ENCODE measurements at regions not wholly inside any gene's neighbourhood (a gene's known extent, or its start where the extent isn't known, plus 50 kb on each side); places are given as distances from the start of the nearest gene placed in this dataset.

- DNase-seq (ENCODE audit: low read depth) = no peak
These were observed 754.9 kb downstream of the SATB2 start for GRCh38 chr2:198702796-198703195.

- DNase-seq (ENCODE audit: low read depth) = no peak
These were observed 756.3 kb downstream of the SATB2 start for GRCh38 chr2:198701481-198701880.

DNA sequence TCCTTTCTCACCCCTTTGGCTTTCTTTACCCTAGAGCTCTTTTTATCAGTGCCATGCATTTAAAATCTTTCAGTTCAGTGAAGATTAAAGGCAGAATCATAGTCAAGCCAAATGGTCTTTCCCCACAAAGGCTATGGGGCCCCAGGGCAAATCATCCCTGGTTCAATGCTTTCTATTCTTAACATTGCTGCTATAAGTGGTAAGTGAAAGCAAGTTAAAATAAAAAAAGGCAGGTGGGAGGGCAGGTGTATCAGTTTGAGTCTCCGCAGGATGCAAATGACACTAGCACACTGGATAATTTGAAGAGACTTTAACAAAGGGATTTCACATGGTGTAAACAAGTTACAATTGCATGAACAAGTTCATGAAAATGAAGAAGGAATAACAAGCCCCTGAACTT, 757.4 kb downstream of the SATB2 start:
- DNase-seq (ENCODE audit: low read depth) = no peak

GRCh38 chr2:198698230-198698629, 759.5 kb downstream of the SATB2 start:
- DNase-seq (ENCODE audit: low read depth) = no peak

DNA sequence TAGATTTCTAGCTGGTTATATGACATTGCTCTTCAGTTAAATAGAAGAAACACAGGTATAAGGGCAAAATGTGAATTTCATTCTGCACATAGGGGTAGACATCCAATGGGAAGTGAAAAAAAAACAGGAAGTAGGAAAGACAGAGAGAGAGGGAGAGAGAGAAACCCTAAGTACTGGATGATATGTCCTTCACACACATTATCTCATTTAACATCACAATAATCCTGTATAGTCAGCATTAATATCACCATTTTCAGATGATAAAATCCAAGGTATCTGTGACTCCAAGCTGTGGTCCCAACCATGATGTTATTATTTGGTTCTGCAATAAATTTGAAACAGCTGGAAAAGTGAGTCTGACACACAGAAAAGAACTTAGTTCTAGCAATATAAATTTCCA, 759.9 kb downstream of the SATB2 start:
- DNase-seq (ENCODE audit: low read depth) = no peak

DNA sequence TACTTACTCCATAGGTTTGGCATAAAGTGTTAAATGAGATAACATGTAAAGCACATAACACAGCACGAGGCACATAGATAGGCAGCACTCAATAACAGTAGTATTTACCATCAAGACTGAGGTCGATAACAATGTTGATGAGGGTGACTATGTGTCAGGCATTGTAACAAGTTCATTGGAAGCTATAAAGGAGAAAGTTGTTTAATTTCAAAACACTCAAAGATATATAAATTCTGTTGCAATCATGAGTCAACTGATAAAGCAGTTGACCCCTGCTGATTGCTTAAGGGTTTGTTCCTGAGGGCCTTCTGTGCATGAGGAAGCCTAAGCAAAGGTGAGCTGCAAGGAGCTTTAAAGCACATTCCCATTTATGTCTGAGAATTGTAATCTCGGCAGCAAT, 760.5 kb downstream of the SATB2 start:
- DNase-seq (ENCODE audit: low read depth) = no peak

- DNase-seq (ENCODE audit: low read depth) = no peak
These were observed 761.9 kb downstream of the SATB2 start for GRCh38 chr2:198695879-198696278.

GRCh38 chr2:198692907-198693510, 764.7 kb downstream of the SATB2 start:
- no peak for DNase-seq (ENCODE audit: low read depth)

DNA sequence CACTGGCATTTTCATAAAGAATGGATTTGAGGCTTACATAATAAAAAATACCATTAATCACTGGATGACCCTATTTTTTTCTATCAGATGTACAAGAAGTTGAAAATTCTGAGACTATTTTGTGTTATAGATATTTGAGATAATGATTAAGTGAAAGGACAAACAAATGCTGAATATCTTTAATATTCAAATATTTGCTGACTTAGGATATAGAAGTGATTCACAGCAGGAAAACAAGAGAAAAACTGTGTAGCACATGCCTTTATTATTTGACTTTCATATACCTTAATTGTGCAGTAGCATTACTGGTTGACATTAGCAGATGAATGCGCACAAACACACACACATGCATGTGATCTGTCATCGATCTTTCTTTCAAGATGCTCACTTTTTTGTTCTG, 766.5 kb downstream of the SATB2 start:
- DNase-seq (ENCODE audit: low read depth) = no peak

GRCh38 chr2:198664321-198664720, 793.4 kb downstream of the SATB2 start:
- DNase-seq (ENCODE audit: low read depth) = no peak

GRCh38 chr2:198662905-198663304, 794.8 kb downstream of the SATB2 start:
- no peak for DNase-seq (ENCODE audit: low read depth)

DNA sequence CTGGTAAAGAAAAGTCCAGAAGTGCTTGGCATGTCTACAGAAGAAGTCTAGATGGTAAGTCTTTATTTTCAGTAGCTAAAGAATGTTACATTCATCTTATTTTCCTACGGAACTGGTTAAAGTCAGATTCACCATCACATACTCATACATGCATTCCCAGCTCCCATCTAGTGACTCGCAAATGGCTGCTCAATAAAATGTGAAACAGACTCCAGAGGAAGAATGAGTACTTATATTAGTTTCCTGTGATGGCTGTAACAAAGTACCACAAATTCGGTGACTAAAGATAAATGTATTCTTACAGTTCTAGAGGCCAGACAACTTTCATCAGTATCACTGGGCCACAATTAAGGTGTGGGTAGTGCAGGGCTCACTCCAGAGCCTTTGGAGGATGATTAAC, 797.2 kb downstream of the SATB2 start:
- DNase-seq (ENCODE audit: low read depth) = no peak

DNA sequence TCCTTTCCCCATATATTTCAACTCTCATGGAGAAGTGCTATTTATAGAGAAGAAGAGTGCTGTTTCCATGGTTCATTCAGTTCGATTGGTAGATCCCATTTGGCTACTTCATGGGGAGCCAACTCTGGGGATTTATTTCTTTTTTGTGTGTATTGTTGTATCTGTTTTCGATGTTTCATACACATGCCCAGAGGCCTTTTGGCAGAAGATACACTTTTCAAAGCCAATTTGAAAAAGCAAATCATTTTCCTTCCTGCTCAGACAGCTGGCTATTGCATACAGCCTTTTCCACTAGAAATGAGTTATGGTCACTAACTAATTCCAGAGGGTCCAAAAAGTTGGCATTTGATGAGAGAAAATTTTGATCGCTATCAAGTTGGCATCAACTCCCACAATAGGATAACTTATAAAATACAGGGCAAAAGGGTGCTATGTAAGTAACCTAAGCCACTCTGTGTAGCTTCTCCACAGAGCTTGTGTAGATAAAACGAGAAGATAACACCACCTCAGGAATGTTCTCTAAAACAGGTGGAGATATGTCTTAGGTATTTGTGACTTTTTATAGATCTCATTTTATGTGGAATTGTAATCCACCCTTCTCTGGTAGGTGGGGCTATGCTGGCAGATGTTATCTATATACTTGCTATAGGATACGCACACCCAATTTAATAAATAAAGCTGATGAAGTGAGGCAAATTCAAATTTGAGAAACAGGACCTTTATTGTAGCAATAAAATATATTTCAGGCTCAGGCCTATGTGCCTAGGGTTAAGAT, 798.5 kb downstream of the SATB2 start:
- DNase-seq (ENCODE audit: low read depth) = no peak

DNA sequence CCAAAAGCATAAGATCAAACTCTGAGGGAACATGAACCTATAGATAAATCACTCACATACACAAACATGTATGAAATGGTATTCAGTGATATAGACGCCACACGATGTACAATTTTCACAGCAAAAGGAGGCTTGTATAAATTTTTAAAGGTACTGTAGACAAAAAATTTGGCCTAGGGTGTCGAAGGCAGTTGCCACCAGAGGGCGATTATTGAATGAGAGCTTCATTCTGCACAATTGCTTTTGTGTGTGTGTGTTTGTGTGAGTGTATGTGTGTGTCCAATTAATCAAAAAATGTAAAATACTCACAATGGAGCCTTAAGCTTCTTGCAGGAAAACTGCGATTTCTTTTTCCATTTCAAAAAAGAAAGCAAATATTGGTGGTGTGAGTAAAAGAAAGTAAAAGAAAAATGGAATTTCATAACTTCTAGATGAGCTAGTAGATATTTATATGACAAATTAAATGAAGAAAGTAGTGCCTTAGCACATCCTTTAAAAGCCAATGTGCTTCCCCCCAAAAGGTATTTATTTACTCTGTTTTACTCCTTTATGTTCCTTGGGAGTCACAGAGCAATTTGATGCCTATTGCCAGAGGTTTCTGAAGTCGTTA, 800.1 kb downstream of the SATB2 start:
- peak; percentile 1 for DNase-seq (ENCODE audit: low read depth)

GRCh38 chr2:198656869-198657268, 800.9 kb downstream of the SATB2 start:
- no peak for DNase-seq (ENCODE audit: low read depth)

- DNase-seq (ENCODE audit: low read depth) = no peak
These were observed 803.1 kb downstream of the SATB2 start for GRCh38 chr2:198654646-198655045.

DNA sequence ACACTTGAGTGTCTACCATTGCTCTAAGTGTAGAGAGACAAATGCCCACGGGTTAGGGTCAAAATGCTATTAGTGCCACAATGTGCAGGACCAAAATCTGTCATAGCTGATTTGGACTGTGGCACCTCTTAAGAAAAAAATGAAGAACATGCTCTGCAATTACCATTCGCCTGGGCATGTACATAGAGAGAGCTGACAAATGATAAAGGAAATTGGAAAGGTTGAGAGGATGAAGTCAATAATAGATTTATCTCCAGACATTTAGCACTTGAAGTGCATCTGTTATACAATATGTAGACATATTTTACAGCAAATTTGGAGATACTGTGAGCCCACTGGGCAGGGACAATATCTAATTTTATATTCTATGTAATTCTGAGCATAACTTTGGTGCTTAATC, 804.4 kb downstream of the SATB2 start:
- DNase-seq (ENCODE audit: low read depth) = no peak

DNA sequence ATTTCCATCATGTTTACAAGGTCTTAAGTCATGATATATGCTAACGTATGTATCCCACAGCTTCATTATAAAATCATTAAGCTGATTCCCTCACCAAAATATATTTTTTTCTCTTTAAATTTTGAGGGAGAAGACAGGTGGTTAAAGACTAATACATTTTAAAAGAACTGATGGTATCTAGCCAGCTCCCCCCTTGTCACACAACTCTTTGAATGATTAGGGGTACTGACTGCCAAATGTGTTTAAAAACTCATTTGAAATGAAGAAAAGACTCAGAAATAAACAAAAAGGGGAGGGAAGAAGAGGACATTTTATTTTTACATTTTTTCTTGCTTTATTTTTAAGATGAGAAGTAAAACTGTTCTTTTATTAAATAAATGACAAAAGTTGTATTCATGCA, 805.3 kb downstream of the SATB2 start:
- DNase-seq (ENCODE audit: low read depth) = no peak

- no peak for DNase-seq (ENCODE audit: low read depth)
These were observed 811.9 kb downstream of the SATB2 start for GRCh38 chr2:198645816-198646215.

DNA sequence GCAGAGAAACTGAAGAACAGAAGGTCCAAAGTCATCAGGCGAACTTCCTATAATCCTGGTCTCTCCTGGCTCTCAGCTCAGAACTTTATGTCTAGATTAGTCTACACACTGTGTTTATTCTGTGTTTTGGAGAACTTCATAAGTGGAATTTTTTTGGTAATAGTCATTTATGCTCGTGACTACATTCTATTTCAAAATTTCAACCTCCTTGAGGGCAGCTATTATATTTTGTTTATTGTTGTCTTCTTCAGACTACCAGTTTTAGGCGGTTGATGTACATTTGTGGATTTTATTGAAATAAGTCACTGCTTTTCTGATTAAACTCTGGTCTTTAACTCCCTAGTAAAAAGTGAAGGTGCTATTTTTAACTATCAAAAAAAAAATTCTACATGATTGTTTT, 816.6 kb downstream of the SATB2 start:
- no peak for DNase-seq (ENCODE audit: low read depth)

DNA sequence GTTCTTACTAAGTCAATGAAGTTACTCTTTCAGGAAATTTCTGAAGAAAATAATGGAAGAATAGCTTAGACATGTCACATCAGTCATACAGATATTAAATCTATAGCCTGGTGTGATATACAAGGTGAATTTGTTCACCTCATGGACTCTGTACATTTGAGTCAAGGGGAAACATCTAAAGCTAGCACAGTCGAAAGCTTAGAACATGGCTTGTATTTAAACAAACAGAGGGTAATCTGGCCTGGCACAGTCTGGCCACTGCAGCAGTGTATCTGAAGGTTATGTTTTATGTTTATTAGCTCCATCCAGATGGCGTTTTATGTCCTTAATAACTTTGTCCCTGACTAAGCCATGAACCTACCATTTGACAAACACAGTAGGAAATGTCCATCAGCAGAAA, 817.3 kb downstream of the SATB2 start:
- DNase-seq (ENCODE audit: low read depth) = no peak

- no peak for DNase-seq (ENCODE audit: low read depth)
These were observed 818.2 kb downstream of the SATB2 start for GRCh38 chr2:198639580-198639979.

- DNase-seq (ENCODE audit: low read depth) = no peak
These were observed 819.2 kb downstream of the SATB2 start for GRCh38 chr2:198638577-198638976.

GRCh38 chr2:198630384-198630783, 826.0 kb downstream of the PLCL1 start:
- no peak for DNase-seq (ENCODE audit: low read depth)
